ENCODE measurements at regions not wholly inside any gene's neighbourhood (a gene's known extent, or its start where the extent isn't known, plus 50 kb on each side); places are given as distances from the start of the nearest gene placed in this dataset.

GRCh38 chr1:56297208-56297607, 282.2 kb downstream of the PLPP3 start:
- no peak for ATAC-seq (ENCODE audit: low read depth)
- H3K4me3 ChIP-seq (ENCODE audit: severe bottlenecking), result no peak overlapping the region
- TF ChIP-seq CTCF (IDR thresholded peaks at IDR 0.05; ENCODE audit: poor library complexity, severe bottlenecking), result no peak

DNA sequence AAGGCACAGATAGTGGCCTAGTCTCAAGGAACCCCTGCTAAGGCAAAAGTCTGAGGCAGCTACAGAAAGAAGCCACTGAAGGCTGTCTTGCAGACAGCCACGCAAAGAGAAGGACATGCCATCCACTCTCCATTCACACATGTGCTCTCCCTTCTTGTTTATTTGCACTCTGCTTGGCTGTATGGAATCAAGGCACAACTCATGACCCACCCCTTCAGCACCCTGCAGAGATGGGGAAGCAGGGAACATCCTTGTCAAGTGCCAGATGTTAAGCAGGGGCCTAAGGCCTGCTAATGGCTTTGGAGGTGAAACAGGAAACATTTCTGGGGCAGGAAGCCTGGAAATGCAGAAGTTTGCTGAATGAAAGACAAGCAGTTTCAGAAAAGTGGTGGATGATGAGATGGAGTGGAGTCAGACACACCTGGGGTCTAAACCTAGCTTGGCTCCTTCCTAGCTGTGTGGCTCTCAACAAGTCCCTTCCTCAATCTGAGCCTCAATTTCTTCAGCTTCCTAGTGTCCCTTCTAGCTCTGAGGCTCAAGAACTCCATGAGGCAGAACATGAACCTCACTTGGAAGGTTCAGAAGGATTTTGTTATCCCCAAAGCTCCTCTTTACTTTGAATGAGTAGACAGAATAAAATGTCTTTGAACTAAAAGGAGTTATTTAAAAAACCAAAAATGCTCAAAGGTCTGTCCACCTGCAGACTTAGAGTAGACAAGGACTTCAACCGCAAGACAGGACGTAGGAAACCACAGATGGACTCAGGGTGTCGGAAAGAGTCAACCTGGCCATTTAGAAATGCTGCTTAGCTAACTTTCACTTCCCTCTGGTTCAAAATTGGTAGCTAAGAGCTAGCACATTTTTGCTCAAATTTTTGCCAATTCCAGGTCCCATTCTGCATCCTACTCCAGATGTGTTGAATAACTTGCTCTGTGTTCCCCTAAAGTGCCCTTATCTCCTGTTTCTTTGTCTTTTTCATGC, 283.1 kb downstream of the PLPP3 start:
- no peak for ATAC-seq (ENCODE audit: low read depth)
- TF ChIP-seq CTCF (IDR thresholded peaks at IDR 0.05; ENCODE audit: poor library complexity, severe bottlenecking), result no peak

More at GRCh38 chr1:56297208-56297607, 282.2 kb downstream of the PLPP3 start:
- no peaks in the 10 kb centered on the region for H3K9me3 ChIP-seq (ENCODE audit: severe bottlenecking)
- H3K36me3 ChIP-seq (ENCODE audit: low read depth), result no peaks in the 10 kb centered on the region
- H3K4me1 ChIP-seq (ENCODE audit: insufficient read depth, poor library complexity, severe bottlenecking), result no peaks in the 10 kb centered on the region
- H3K27me3 ChIP-seq (ENCODE audit: insufficient read depth, poor library complexity, severe bottlenecking), result no peaks in the 10 kb centered on the region
- H3K27ac ChIP-seq (ENCODE audit: poor library complexity, severe bottlenecking), result no peak overlapping the region
- DNase-seq (ENCODE audit: low spot score), result no peak

GRCh38 chr1:56291374-56291919, 287.9 kb downstream of the PLPP3 start:
- ATAC-seq (ENCODE audit: low read depth) (no peak), DNase-seq (ENCODE audit: low spot score) (no peak)
- no peak for TF ChIP-seq CTCF (IDR thresholded peaks at IDR 0.05; ENCODE audit: poor library complexity, severe bottlenecking)
- no peaks in the 10 kb centered on the region for H3K9me3 ChIP-seq (ENCODE audit: severe bottlenecking)
- no peaks in the 10 kb centered on the region for H3K4me1 ChIP-seq (ENCODE audit: insufficient read depth, poor library complexity, severe bottlenecking)
- H3K27me3 ChIP-seq (ENCODE audit: insufficient read depth, poor library complexity, severe bottlenecking), result no peaks in the 10 kb centered on the region
- no peak overlapping the region for H3K4me3 ChIP-seq (ENCODE audit: severe bottlenecking)
- H3K27ac ChIP-seq (ENCODE audit: poor library complexity, severe bottlenecking), result no peak overlapping the region
- no peaks in the 10 kb centered on the region for H3K36me3 ChIP-seq (ENCODE audit: low read depth)

More for the DNA sequence above, 283.1 kb downstream of the PLPP3 start:
- Histone ChIP-seq H3K4me1 (ENCODE audit: insufficient read depth, poor library complexity, severe bottlenecking) (no peaks in the 10 kb centered on the region), H3K27ac (ENCODE audit: poor library complexity, severe bottlenecking) (no peak overlapping the region), H3K36me3 (ENCODE audit: low read depth) (no peaks in the 10 kb centered on the region), H3K4me3 (ENCODE audit: severe bottlenecking) (no peak overlapping the region), H3K9me3 (ENCODE audit: severe bottlenecking) (no peaks in the 10 kb centered on the region), H3K27me3 (ENCODE audit: insufficient read depth, poor library complexity, severe bottlenecking) (no peaks in the 10 kb centered on the region)
- no peak for DNase-seq (ENCODE audit: low spot score)

DNA sequence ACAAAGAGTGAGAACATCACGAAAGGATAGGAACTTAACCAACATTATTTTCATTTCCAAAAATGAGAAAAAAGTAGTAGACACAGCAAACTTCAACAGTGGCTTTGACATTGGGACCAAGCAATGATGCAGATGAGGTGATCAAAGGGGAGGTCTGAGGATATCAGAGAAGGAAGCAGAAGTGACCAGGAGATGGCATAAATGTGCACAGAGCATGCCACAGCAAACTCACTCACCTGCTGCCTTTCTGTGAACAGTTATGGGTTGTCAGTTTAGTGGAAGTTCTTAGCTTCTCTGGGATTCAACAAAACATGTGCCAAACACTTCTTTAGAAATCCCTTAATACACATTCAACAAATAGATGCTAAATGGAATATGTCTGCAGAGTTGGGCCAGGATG, 290.1 kb downstream of the PLPP3 start:
- Histone ChIP-seq H3K27me3 (ENCODE audit: insufficient read depth, poor library complexity, severe bottlenecking) (no peaks in the 10 kb centered on the region), H3K27ac (ENCODE audit: poor library complexity, severe bottlenecking) (no peak overlapping the region), H3K9me3 (ENCODE audit: severe bottlenecking) (no peaks in the 10 kb centered on the region), H3K36me3 (ENCODE audit: low read depth) (no peaks in the 10 kb centered on the region), H3K4me3 (ENCODE audit: severe bottlenecking) (no peak overlapping the region), H3K4me1 (ENCODE audit: insufficient read depth, poor library complexity, severe bottlenecking) (no peaks in the 10 kb centered on the region)
- no peak for TF ChIP-seq CTCF (IDR thresholded peaks at IDR 0.05; ENCODE audit: poor library complexity, severe bottlenecking)
- ATAC-seq (ENCODE audit: low read depth) (no peak), DNase-seq (ENCODE audit: low spot score) (no peak)

Data from RWPE2 (cell line).